Fibroblast of skin of right biceps (primary cell): ENCODE measurements at regions not wholly inside any gene's neighbourhood (a gene's known extent, or its start where the extent isn't known, plus 50 kb on each side); places are given as distances from the start of the nearest gene placed in this dataset.

Experiments
- DNase-seq: peaks from one replicate; pipeline ENCODE4 v3.0.0-alpha.2; 2013

GRCh38 chr13:65872448-65872847 is 1357.7 kb downstream of the PCDH9 start:
- no peak for DNase-seq

- DNase-seq, result no peak
Measured at GRCh38 chr13:65868884-65869283, 1361.3 kb downstream of the PCDH9 start.

- DNase-seq, result no peak
Measured at GRCh38 chr13:65868099-65868498, 1362.0 kb downstream of the PCDH9 start.

- DNase-seq, result no peak
Measured at GRCh38 chr13:65866138-65866537, 1364.0 kb downstream of the PCDH9 start.

- DNase-seq, result no peak
Measured at GRCh38 chr13:65865206-65865605, 1364.9 kb downstream of the PCDH9 start.

- DNase-seq, result no peak
Measured at GRCh38 chr13:65864039-65864438, 1366.1 kb downstream of the PCDH9 start.

GRCh38 chr13:65860306-65860705 is 1369.8 kb downstream of the PCDH9 start:
- no peak for DNase-seq

- no peak for DNase-seq
Measured at GRCh38 chr13:65857942-65858565, 1372.1 kb downstream of the PCDH9 start.

GRCh38 chr13:65856431-65856830 is 1373.7 kb downstream of the PCDH9 start:
- DNase-seq, result peak; percentile 26

- no peak for DNase-seq
Measured at GRCh38 chr13:65855242-65855805, 1374.8 kb downstream of the PCDH9 start.

GRCh38 chr13:65854431-65854830 is 1375.7 kb downstream of the PCDH9 start:
- DNase-seq, result no peak

GRCh38 chr13:65844266-65844841 is 1385.8 kb downstream of the PCDH9 start:
- DNase-seq, result no peak

- DNase-seq, result no peak
Measured at GRCh38 chr13:65843314-65843731, 1386.8 kb downstream of the PCDH9 start.

GRCh38 chr13:65841156-65841555 is 1389.0 kb downstream of the PCDH9 start:
- no peak for DNase-seq

- DNase-seq, result no peak
Measured at GRCh38 chr13:65836066-65836465, 1394.1 kb downstream of the PCDH9 start.

- DNase-seq, result no peak
Measured at GRCh38 chr13:65834897-65835296, 1395.2 kb downstream of the PCDH9 start.

- DNase-seq, result no peak
Measured at GRCh38 chr13:65830411-65831205, 1399.5 kb downstream of the PCDH9 start.

GRCh38 chr13:65829241-65830008 is 1400.7 kb downstream of the PCDH9 start:
- no peak for DNase-seq

GRCh38 chr13:65826657-65827056 is 1403.5 kb downstream of the PCDH9 start:
- DNase-seq, result no peak

GRCh38 chr13:65825039-65825438 is 1405.1 kb downstream of the PCDH9 start:
- DNase-seq, result no peak

GRCh38 chr13:65808061-65808460 is 1422.1 kb downstream of the PCDH9 start:
- peak; percentile 52 for DNase-seq

GRCh38 chr13:65803530-65804392 is 1426.4 kb downstream of the PCDH9 start:
- DNase-seq, result no peak
